GM12865 (cell line): ENCODE measurements at regions not wholly inside any gene's neighbourhood (a gene's known extent, or its start where the extent isn't known, plus 50 kb on each side); places are given as distances from the start of the nearest gene placed in this dataset.
A peak's percentile ranks its signal among the peaks of the same experiment; 100 is the strongest.

Experiments
- DNase-seq: peaks from one replicate; pipeline ENCODE4 v3.0.0; 2010; ENCODE audit warnings: low read depth
- H3K4me3 ChIP-seq: 2 replicates; pipeline ENCODE4 v1.5.1; 2011; ENCODE audit warnings: mild to moderate bottlenecking, low read depth, low read length, control low read depth
- TF ChIP-seq, protein P1 (sequence below): IDR thresholded peaks from 2 replicates; pipeline ENCODE4 v1.5.1; 2011; ENCODE audit warnings: low read length, control low read depth, low read depth, inconsistent platforms; ENCODE audit not compliant: insufficient read depth; ENCODE audit errors: missing control alignments

DNA sequence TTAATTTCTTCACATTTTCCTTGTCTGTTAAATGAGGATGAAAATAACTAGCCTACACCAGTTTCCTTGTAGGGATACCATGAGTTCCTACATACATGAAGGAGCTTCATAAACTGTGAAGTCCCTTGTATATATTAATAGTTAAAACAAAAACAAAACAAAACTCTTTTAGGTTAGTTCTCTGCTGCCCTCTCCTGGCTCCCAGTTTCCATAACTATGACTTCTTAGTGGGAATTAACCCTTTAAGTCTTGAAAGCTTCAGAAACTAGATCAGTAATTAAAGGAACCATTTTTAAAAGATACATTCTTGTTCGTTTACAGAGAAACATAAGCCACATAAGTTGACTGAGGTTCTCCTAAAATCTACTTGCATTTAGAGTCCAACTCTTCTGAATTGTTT, 500.0 kb upstream of the C9orf72 start:
- TF ChIP-seq, protein P1, sequence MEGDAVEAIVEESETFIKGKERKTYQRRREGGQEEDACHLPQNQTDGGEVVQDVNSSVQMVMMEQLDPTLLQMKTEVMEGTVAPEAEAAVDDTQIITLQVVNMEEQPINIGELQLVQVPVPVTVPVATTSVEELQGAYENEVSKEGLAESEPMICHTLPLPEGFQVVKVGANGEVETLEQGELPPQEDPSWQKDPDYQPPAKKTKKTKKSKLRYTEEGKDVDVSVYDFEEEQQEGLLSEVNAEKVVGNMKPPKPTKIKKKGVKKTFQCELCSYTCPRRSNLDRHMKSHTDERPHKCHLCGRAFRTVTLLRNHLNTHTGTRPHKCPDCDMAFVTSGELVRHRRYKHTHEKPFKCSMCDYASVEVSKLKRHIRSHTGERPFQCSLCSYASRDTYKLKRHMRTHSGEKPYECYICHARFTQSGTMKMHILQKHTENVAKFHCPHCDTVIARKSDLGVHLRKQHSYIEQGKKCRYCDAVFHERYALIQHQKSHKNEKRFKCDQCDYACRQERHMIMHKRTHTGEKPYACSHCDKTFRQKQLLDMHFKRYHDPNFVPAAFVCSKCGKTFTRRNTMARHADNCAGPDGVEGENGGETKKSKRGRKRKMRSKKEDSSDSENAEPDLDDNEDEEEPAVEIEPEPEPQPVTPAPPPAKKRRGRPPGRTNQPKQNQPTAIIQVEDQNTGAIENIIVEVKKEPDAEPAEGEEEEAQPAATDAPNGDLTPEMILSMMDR = peak; percentile 24

DNA sequence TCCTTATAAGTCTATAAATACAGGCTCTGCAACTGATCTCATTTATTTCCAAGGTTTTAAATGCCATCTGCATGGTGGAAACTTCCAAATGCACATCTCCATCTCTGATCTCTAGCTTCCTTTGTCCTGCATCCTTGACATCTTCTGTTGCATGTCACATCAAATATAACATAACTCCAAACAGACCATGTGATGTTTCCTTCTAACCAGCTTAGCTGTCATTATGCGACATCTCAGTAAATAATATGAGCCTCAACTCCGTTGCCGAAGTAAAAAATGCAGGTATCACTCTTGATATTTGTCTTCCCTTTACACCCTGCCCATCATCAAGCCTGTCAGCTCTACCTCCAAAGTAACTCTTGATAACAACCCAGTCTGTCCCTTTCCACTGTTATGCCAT, 506.4 kb upstream of the C9orf72 start:
- H3K4me3 ChIP-seq = no peak overlapping the region
- TF ChIP-seq, protein P1 = no peak
- DNase-seq = no peak

More for the DNA sequence above, 500.0 kb upstream of the C9orf72 start:
- peak; percentile 40 for DNase-seq
- no peak overlapping the region for H3K4me3 ChIP-seq

DNA sequence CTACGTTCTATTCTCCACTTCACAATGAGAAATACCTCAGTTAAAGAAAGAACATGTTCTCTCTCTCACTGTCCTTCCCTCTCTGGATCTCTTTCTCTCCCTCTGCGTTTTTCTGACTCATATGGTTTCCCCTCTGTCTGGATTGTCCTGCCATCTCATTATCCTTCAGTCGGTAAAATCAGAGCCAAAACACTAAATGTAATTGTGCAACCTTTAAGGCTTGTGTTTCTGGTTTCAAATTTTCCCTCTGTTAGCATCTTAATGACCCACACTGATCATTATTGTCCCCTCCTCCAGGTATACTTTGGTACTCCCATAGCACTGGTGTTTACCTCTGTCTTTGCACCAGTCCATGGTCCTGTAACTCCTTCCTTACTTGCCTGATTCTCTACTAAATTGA, 509.4 kb upstream of the C9orf72 start:
- H3K4me3 ChIP-seq = no peak overlapping the region
- TF ChIP-seq, protein P1 = no peak
- DNase-seq = no peak

DNA sequence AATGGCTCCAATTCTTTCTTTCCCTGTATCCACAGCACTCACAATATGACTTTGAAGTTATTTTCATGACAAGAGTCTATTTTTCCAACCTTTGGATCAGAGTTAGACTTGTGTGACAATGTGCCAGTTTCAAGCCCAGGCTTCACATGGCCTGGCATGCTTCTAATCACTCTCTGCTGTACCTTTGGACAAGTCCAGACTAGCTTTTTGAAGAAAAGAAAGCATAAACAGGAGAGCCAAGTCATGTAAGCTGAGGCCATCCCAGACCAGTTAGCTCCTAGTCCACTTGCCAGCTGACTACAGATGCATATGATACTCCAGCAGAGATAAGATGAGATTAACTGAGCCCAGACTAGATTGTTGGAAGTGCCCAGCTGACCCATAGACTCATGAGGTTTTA, 513.6 kb upstream of the C9orf72 start:
- DNase-seq = no peak
- no peak overlapping the region for H3K4me3 ChIP-seq
- TF ChIP-seq, protein P1 = no peak

DNA sequence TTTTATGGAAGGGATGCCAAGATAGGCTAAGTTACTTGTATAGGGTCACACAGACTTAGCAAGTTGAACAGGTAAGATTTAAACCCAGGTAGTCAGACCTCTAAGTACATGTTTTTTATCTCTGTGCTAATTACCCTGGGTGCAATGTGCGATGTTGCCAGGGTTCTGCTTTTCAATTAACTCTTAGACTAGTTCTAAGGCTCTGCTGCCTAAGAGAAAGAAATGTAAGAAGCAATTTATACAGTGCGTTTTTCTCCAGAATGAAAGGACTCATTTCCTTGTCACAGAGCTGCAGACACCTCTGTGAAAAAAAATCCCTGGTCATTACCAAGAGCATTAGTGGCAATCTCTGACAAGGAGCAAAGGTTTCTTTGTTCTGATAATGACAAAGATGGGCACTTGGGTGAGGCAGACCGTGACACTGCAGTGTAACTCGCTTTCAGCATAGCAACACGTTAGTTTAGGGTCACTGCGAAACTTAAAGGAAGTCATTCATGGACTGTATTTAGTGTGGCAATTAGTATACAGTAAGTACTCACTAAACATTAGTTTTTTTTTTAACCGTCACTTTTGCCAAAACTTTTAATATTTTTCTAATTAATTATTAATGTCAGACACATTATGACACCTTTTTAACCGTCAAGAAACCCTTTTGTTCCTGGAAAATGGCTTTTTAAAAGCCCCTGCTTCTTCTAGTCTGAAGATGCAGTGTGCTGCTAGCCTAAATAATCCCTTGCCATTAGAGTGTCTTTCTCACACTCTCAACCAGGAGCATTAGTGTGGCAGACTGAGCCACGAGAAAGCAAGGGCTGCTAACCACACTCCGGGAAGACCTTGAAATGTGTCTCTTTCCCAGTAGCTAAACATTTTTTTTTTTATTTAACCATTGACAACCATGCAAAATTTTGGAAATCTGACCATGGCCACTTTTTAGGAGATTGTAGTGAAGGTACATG, 520.0 kb upstream of the C9orf72 start:
- TF ChIP-seq, protein P1 = no peak
- no peak for DNase-seq

DNA sequence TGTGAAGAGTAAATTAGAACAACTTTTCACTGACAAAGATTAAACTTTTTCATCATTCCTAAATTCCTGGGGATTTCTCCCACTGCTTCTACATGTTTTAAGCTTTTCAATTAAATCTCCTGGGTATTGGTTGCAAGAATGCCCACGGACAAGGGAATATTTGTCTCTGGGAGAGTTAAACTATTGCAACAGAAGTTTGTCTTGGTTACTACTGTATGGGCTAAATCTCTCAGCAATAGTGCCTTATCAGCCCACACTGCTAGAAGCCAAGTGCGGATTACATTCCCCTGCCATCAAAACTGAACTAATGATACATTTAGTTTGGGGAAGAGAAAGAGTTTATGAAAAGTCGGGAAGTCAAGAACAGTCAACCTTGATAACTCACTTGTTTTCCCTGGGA, 528.2 kb upstream of the C9orf72 start:
- no peak overlapping the region for H3K4me3 ChIP-seq
- TF ChIP-seq, protein P1 = no peak
- DNase-seq = no peak

More for the DNA sequence above, 520.0 kb upstream of the C9orf72 start:
- no peak overlapping the region for H3K4me3 ChIP-seq
